B cell (primary cell): ENCODE measurements at regions not wholly inside any gene's neighbourhood (a gene's known extent, or its start where the extent isn't known, plus 50 kb on each side); places are given as distances from the start of the nearest gene placed in this dataset.

Source experiments
- ATAC-seq: fragments of 200-7000 bp; cut with Tn5 transposase; one replicate; pipeline ENCODE4 v1.10.0; 2021; ENCODE audit warnings: low read depth, mild to moderate bottlenecking, moderate number of reproducible peaks, moderate library complexity
- CTCF ChIA-PET: fragments of 350-600 bp; sonication (Branson Sonifier 250); formaldehyde crosslinking; loops from one replicate; lab custom pipeline; 2021; ENCODE audit warnings: antibody characterized with exemption, inconsistent platforms; lab: Charles Lee
- POLR2A ChIA-PET: fragments of 350-600 bp; sonication (Branson Sonifier 250); formaldehyde crosslinking; loops from one replicate; lab custom pipeline; 2021; ENCODE audit warnings: antibody characterized with exemption; lab: Charles Lee
- DNase-seq: peaks from one replicate; pipeline ENCODE4 v3.0.0; 2013
- H2AFZ ChIP-seq: 2 replicates; pipeline ENCODE4 v1.6.1; 2012; ENCODE audit warnings: mild to moderate bottlenecking, low read depth, low read length; ENCODE audit not compliant: insufficient read depth, poor library complexity, severe bottlenecking
- H3K27ac ChIP-seq, 2 donors: 1 replicate in 1 of 2; 2 replicates in 1 of 2; pipeline ENCODE4 v1.5.1; 2012 to 2013; ENCODE audit warnings: low read length in 2 of 2, mild to moderate bottlenecking in 2 of 2, moderate library complexity in 1 of 2
- H3K27me3 ChIP-seq, 4 experiments: fragments of 200-600 bp in 1 of 4; sonication (generic) in 1 of 4; replicated peaks in 1 of 4; 1 replicate in 2 of 4; 2 replicates in 2 of 4; pipeline versions ENCODE4 v1.6.1 to v1.7.0; 2013 to 2016; ENCODE audit warnings: low read length in 3 of 4, mild to moderate bottlenecking in 2 of 4, mixed read lengths in 1 of 4, moderate library complexity in 1 of 4; ENCODE audit not compliant: insufficient read depth in 4 of 4, control insufficient read depth in 3 of 4; ENCODE audit errors: control extremely low read depth in 1 of 4
- H3K36me3 ChIP-seq, 2 experiments: replicated peaks in 1 of 2; 1 replicate in 1 of 2; 2 replicates in 1 of 2; pipeline versions ENCODE4 v1.6.1 to v1.7.1; 2013; ENCODE audit warnings: low read length in 1 of 2; ENCODE audit not compliant: insufficient read depth in 2 of 2, control insufficient read depth in 1 of 2; ENCODE audit errors: control extremely low read depth in 1 of 2, extremely low read depth in 1 of 2
- H3K4me1 ChIP-seq, 2 donors: fragments of 200-600 bp in 1 of 2; sonication (generic) in 1 of 2; 1 replicate in 1 of 2; 2 replicates in 1 of 2; pipeline versions ENCODE4 v1.5.1 to v1.6.1; 2013 to 2017; ENCODE audit warnings: low read length in 2 of 2; ENCODE audit not compliant: control insufficient read depth in 2 of 2, insufficient read depth in 2 of 2
- H3K4me2 ChIP-seq: replicated peaks from 2 replicates; pipeline ENCODE3; 2012; ENCODE audit warnings: mild to moderate bottlenecking, low read depth, low read length; ENCODE audit not compliant: poor library complexity, severe bottlenecking
- H3K4me3 ChIP-seq, 5 experiments: fragments of 200-600 bp in 1 of 5; sonication (generic) in 1 of 5; 1 replicate in 3 of 5; 2 replicates in 2 of 5; pipeline versions ENCODE4 v1.5.1 to v1.7.0; 2011 to 2016; ENCODE audit warnings: low read length in 4 of 5, mild to moderate bottlenecking in 4 of 5, low read depth in 2 of 5, control low read depth in 1 of 5, moderate library complexity in 1 of 5; ENCODE audit not compliant: insufficient read depth in 1 of 5; ENCODE audit errors: control extremely low read depth in 1 of 5, extremely low read depth in 1 of 5
- H3K79me2 ChIP-seq: fragments of 200-600 bp; sonication (generic); one replicate; pipeline ENCODE4 v1.6.0; 2016; ENCODE audit warnings: low read length; ENCODE audit not compliant: control insufficient read depth, insufficient read depth
- H3K9ac ChIP-seq: fragments of 200-600 bp; sonication (generic); 2 replicates; pipeline ENCODE4 v1.6.1; 2017; ENCODE audit warnings: mild to moderate bottlenecking, low read length, moderate library complexity
- H3K9me3 ChIP-seq, 3 donors: one replicate each; pipeline versions ENCODE4 v1.6.1 to v1.7.1; 2013; ENCODE audit warnings: low read length in 2 of 3; ENCODE audit not compliant: control insufficient read depth in 2 of 3, insufficient read depth in 1 of 3; ENCODE audit errors: control extremely low read depth in 1 of 3
- H4K20me1 ChIP-seq: 2 replicates; pipeline ENCODE4 v1.6.0; 2012; ENCODE audit warnings: mild to moderate bottlenecking, low read length; ENCODE audit not compliant: insufficient read depth, control insufficient read depth, poor library complexity, severe bottlenecking
- H3K27ac Mint-ChIP-seq: one replicate; pipeline ENCODE4 v1.8.0; 2021; ENCODE audit warnings: mixed read lengths
- H3K27me3 Mint-ChIP-seq: one replicate; pipeline ENCODE4 v1.8.0; 2021; ENCODE audit warnings: mixed read lengths
- H3K4me1 Mint-ChIP-seq: one replicate; pipeline ENCODE4 v1.8.0; 2021; ENCODE audit warnings: mixed read lengths
- H3K4me3 Mint-ChIP-seq: one replicate; pipeline ENCODE4 v1.8.0; 2021; ENCODE audit warnings: mixed read lengths
- H3K9me3 Mint-ChIP-seq: one replicate; pipeline ENCODE4 v1.8.0; 2022; ENCODE audit warnings: mixed read lengths; ENCODE audit not compliant: insufficient read depth
- EZH2 ChIP-seq: IDR thresholded peaks from 2 replicates; pipeline ENCODE4 v1.6.1; 2012; ENCODE audit warnings: borderline replicate concordance, low read depth, mild to moderate bottlenecking, moderate library complexity, low read length; ENCODE audit not compliant: insufficient read depth, poor library complexity, severe bottlenecking
- WGBS: methylation state at CpG from one replicate; pipeline ENCODE4 v1.1.5; 2013; ENCODE audit warnings: missing lambda C conversion rate; ENCODE audit not compliant: insufficient coverage; 5-methylcytosine and 5-hydroxymethylcytosine counted together
- intact Hi-C: fragments of 100-400 bp; cut with micrococcal nuclease; formaldehyde crosslinking; loops from one replicate; pipeline ENCODE4 v1.10.0; 2022
- TF ChIP-seq, protein P1 (sequence below): fragments of 200-600 bp; IDR thresholded peaks from one replicate; pipeline ENCODE4 v1.8.0; 2022; ENCODE audit warnings: antibody characterized with exemption, mild to moderate bottlenecking

- TF ChIP-seq EZH2 = no peak
- TF ChIP-seq, protein P1, sequence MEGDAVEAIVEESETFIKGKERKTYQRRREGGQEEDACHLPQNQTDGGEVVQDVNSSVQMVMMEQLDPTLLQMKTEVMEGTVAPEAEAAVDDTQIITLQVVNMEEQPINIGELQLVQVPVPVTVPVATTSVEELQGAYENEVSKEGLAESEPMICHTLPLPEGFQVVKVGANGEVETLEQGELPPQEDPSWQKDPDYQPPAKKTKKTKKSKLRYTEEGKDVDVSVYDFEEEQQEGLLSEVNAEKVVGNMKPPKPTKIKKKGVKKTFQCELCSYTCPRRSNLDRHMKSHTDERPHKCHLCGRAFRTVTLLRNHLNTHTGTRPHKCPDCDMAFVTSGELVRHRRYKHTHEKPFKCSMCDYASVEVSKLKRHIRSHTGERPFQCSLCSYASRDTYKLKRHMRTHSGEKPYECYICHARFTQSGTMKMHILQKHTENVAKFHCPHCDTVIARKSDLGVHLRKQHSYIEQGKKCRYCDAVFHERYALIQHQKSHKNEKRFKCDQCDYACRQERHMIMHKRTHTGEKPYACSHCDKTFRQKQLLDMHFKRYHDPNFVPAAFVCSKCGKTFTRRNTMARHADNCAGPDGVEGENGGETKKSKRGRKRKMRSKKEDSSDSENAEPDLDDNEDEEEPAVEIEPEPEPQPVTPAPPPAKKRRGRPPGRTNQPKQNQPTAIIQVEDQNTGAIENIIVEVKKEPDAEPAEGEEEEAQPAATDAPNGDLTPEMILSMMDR = no peak
- H4K20me1 ChIP-seq = no peaks in the 10 kb centered on the region
- POLR2A ChIA-PET = no interaction called here
- H3K4me1 Mint-ChIP-seq = peaks cover 11% of the 10 kb centered on the region
- H3K36me3 ChIP-seq = no peaks in the 10 kb centered on the region
- peaks cover 0 to 11% (median 2%) of the 10 kb centered on the region in 4 experiments for H3K27me3 ChIP-seq
- peaks cover 0 to 13% of the 10 kb centered on the region in 2 donors for H3K4me1 ChIP-seq
- no peak overlapping the region for H3K4me2 ChIP-seq
- H3K27ac ChIP-seq = no peak overlapping the region
- DNase-seq (no peak), ATAC-seq (no peak)
- CTCF ChIA-PET = no interaction called here
- peaks cover 24% of the 10 kb centered on the region for H3K27me3 Mint-ChIP-seq
- H3K9ac ChIP-seq = no peak overlapping the region
- peaks cover 0 to 2% (median 0%) of the 10 kb centered on the region in 3 donors for H3K9me3 ChIP-seq
- no peaks in the 10 kb centered on the region for H3K79me2 ChIP-seq
- H2AFZ ChIP-seq = no peak overlapping the region
- intact Hi-C loops = no loop called here
- H3K4me3 ChIP-seq = no peak overlapping the region
- no peak overlapping the region for H3K4me3 Mint-ChIP-seq
- peaks cover 3% of the 10 kb centered on the region for H3K9me3 Mint-ChIP-seq
- no peak overlapping the region for H3K27ac Mint-ChIP-seq
These were observed 80.0 kb upstream of the RGS6 start for GRCh38 chr14:71852181-71852580.

DNA sequence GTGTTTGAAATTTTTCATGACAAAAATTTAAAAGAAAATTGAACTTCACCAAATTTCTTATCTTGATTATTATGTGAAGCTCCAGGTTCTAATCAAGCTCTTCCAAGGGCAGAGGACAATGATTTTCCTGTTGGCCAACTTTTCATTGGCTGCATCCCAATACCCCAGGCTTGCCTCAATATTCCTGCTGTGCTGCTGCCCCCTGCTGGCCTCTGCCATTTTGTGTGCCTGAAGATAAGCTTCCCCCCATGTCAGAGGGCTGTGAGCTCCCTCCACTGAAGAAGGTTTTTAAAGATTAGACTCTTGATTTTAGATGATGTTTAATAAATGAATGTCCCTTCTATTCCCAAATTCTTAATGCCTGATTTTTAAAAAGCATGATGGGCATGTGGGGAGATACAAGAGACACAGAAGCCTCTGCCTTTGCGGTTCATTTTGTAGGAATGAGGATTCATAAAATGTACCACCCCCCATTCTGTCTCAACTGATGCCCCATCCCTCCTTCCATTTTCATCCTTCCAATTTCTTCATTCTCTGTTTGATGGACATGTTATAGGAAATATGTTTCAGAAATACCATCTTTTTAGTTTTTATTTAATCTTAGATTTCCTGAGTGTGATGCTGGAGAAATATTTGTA is 76.7 kb upstream of the RGS6 start:
- no peaks in the 10 kb centered on the region for H4K20me1 ChIP-seq
- H3K4me3 ChIP-seq = no peak overlapping the region
- no peak overlapping the region for H3K4me2 ChIP-seq
- POLR2A ChIA-PET = no interaction called here
- Mint-ChIP-seq H3K4me1 (peaks cover 11% of the 10 kb centered on the region), H3K4me3 (no peak overlapping the region), H3K27me3 (peaks cover 36% of the 10 kb centered on the region), H3K9me3 (peaks cover 11% of the 10 kb centered on the region), H3K27ac (no peak overlapping the region)
- no peak overlapping the region for H2AFZ ChIP-seq
- intact Hi-C loops = loop anchor here (2.0 kb wide), 1 partner anchor 717 kb away; no protein-coding TSS in a partner anchor
- H3K27me3 ChIP-seq = peaks cover 0 to 11% (median 2%) of the 10 kb centered on the region in 4 experiments
- WGBS = no CpG with 5 or more reads among the region's 1 CpG
- DNase-seq (peak; percentile 25), ATAC-seq (no peak)
- no peak overlapping the region for H3K9ac ChIP-seq
- H3K36me3 ChIP-seq = no peaks in the 10 kb centered on the region
- peaks cover 0 to 1% (median 0%) of the 10 kb centered on the region in 3 donors for H3K9me3 ChIP-seq
- TF ChIP-seq EZH2 = no peak
- TF ChIP-seq, protein P1 = peak; percentile 65
- no peaks in the 10 kb centered on the region for H3K79me2 ChIP-seq
- CTCF ChIA-PET = interaction anchor here (0.7 to 2.0 kb wide), 5 partner anchors 9 to 718 kb away, joined by 3 to 6 read pairs (median 3); no protein-coding TSS in a partner anchor
- H3K4me1 ChIP-seq = peaks cover 0 to 13% of the 10 kb centered on the region in 2 donors
- H3K27ac ChIP-seq = no peak overlapping the region
